GM18909 (cell line): ENCODE measurements at regions not wholly inside any gene's neighbourhood (a gene's known extent, or its start where the extent isn't known, plus 50 kb on each side); places are given as distances from the start of the nearest gene placed in this dataset.
"Not testable (repeated sequence)": the region's sequence is repeated elsewhere in the genome, so short reads cannot be mapped to it uniquely, and the experiment has no call there.

ENCODE experiments used
- ATAC-seq: cut with Tn5 transposase; IDR thresholded peaks from one replicate; pipeline ENCODE4 v1.9.1; 2021; ENCODE audit warnings: mild to moderate bottlenecking; ENCODE audit not compliant: unreplicated experiment, poor library complexity

GRCh38 chr2:226308323-226308680, 491.3 kb downstream of the IRS1 start:
- ATAC-seq, result no peak

- ATAC-seq, result no peak
These were observed 491.9 kb downstream of the IRS1 start for GRCh38 chr2:226307487-226308322.

- ATAC-seq, result no peak
These were observed 492.7 kb downstream of the IRS1 start for GRCh38 chr2:226306969-226307368.

GRCh38 chr2:226304308-226304707, 495.3 kb downstream of the IRS1 start:
- ATAC-seq, result no peak

- ATAC-seq, result no peak
These were observed 495.9 kb downstream of the IRS1 start for GRCh38 chr2:226303707-226304106.

GRCh38 chr2:226300196-226300886, 499.3 kb downstream of the IRS1 start:
- ATAC-seq, result peak; percentile 72

- no peak for ATAC-seq
These were observed 499.8 kb downstream of the IRS1 start for GRCh38 chr2:226299771-226300170.

GRCh38 chr2:226295681-226296080, 503.9 kb downstream of the IRS1 start:
- ATAC-seq, result no peak

- no peak for ATAC-seq
These were observed 504.5 kb downstream of the IRS1 start for GRCh38 chr2:226295123-226295522.

GRCh38 chr2:226291281-226291680, 508.3 kb downstream of the IRS1 start:
- not testable (repeated sequence) for ATAC-seq

GRCh38 chr2:226286916-226287315, 512.7 kb downstream of the IRS1 start:
- no peak for ATAC-seq

- no peak for ATAC-seq
These were observed 515.8 kb downstream of the IRS1 start for GRCh38 chr2:226283796-226284195.

- ATAC-seq, result no peak
These were observed 517.5 kb downstream of the IRS1 start for GRCh38 chr2:226282151-226282550.

- ATAC-seq, result not testable (repeated sequence)
These were observed 519.5 kb downstream of the IRS1 start for GRCh38 chr2:226280136-226280535.

GRCh38 chr2:226275215-226275614, 524.4 kb downstream of the IRS1 start:
- ATAC-seq, result no peak

GRCh38 chr2:226274143-226274542, 525.5 kb downstream of the IRS1 start:
- ATAC-seq, result no peak

- ATAC-seq, result no peak
These were observed 526.2 kb downstream of the IRS1 start for GRCh38 chr2:226273440-226273839.

GRCh38 chr2:226272435-226272834, 527.2 kb downstream of the IRS1 start:
- ATAC-seq, result no peak

GRCh38 chr2:226270285-226271058, 529.1 kb downstream of the IRS1 start:
- ATAC-seq, result no peak

- no peak for ATAC-seq
These were observed 531.9 kb downstream of the IRS1 start for GRCh38 chr2:226267516-226268289.
